GM19452 (cell line): ENCODE measurements at regions not wholly inside any gene's neighbourhood (a gene's known extent, or its start where the extent isn't known, plus 50 kb on each side); places are given as distances from the start of the nearest gene placed in this dataset.

Experiments used
- ATAC-seq: cut with Tn5 transposase; IDR thresholded peaks from one replicate; pipeline ENCODE4 v1.9.1; 2021; ENCODE audit not compliant: unreplicated experiment

DNA sequence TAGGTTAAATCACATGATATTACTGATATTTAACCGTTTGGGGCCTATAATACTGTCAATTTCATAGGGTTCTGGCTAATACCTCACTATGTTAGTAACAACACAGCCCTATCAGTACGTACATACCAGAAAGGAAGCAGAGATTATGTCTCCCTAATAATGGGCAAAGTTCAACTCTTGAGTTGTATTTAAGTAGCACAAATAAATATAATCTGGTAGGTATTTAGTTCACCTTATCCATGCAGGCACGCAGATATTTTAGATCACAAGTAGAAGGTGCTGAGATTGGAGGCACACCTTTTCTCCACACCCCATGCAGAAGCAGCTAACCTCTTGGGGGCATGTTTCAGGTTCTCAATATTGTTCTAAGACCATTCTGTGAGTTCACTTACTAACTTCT, 118.9 kb downstream of the IRS1 start:
- ATAC-seq, result no peak

DNA sequence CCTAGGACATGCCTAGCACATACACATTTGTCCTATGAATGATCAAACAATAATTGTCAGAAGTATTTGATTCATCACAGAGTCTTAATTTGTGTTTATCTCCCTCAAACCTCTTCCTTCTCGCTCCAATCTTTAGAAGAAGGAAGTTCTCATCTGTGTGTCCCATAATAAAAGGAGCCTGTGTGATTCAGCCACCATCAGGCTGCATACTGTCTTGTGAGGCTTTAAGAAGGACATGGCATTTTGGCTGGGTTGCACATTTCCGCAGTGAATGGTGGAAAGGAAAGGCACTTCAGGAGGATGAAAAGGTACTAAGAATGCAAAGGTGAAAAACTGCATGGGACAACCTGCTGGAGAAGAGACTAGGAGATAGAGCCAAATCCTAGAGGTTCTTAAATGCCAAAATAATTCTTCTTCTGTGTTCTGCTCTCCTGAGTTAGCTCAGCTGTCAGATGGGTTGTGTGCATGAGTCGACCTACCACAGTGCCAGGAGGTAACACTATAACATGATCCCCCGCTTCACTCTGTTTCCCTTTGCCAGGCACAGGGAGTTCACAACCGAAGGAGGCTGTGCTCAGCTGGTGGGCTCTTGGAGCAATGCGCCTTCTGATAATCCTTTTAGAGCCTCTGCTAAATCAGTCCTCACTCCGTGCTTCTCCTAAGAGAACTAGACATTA, 120.1 kb downstream of the IRS1 start:
- no peak for ATAC-seq

DNA sequence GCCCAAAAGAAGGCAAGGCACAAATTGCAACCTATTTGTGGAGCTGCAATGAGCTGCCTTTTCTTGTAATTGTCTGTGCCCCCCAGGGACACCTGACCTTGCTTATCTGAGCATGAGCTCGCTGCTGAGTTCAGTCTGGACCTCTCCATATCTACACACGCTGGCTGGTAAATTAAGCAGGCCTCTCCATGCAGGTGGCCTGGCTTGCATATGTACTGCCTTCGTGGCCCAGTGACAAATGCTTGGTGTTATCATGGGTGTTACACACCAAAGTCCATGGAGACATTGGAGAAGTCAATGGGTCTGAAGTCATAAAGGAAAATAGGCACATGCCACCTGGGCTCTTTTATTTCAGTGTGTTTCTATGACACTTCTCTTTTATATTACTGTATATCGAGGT, 121.2 kb downstream of the IRS1 start:
- ATAC-seq, result no peak

DNA sequence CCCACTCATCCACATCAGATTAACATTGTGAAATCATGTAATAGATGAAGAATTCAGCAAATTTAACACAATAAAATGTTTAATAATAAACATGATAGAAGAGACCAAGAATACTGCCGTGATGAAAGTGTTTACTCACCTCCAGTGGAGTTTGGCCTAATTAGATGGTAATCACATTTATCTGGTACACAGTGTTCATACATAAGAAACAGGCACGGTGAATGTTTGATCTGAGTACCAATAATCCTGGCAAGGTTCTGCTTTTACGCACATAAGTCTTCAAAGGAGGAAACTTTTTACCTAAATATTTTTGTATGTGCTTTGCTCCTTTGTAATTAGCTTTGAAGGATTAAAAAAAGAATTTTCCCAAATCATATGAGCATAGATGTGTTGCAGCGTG, 122.5 kb downstream of the IRS1 start:
- no peak for ATAC-seq

DNA sequence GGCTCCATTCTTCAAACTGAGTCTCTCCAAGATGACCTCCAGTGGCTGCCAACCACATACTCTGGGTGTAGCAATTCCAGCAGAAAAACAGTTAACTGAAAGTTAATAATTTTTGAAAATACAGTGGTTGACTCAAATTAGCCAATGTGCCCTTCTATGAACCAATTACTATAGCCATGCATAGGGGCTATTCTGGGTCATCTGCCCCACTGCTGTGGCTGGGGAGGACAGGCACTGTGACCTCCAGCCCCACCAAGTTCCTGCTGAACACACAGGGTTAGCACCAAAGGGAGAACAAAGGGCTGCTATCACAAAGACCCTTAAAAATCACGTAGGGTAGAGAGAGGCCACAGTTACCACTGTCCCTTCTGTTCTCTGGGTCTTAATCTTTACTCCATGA, 123.0 kb downstream of the IRS1 start:
- ATAC-seq, result no peak

DNA sequence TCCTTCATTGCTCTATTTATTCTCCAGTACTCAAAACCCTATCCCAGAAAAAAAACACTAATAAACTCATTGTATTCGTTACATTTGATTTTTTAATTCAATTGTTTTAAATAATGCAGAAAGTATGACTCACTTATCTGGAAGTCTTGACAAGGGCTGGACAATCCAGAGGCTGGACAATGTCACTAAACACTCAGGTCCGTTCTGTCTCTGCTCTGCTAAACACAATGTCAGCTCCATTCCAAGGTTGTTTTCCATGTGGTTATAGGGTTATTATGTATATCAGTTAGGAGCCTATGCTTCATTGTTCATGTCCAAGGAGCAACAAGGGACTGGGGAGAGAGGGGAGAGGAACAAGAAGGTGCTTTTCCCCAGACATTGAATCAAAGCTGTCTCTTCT, 125.5 kb downstream of the IRS1 start:
- ATAC-seq, result no peak

DNA sequence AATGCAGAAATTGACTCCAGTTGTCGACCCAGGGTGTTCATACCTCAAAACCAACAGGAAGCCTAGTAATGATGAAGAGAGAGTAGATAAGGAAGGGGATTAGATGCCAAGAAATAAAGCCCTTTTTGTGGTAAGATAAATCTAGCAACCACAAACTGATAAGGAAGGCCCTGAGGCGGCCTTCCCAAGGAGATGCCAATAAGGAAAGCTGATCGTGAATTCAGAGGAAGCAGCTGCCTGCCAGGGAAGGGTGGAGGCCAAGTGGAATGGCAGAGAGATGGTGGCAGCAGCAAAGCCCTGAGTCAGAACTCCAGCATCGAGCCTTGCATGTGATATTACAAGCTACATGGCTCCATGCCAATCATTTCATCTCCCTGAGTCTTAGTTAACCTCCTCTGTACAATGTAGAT, 126.3 kb downstream of the IRS1 start:
- no peak for ATAC-seq

DNA sequence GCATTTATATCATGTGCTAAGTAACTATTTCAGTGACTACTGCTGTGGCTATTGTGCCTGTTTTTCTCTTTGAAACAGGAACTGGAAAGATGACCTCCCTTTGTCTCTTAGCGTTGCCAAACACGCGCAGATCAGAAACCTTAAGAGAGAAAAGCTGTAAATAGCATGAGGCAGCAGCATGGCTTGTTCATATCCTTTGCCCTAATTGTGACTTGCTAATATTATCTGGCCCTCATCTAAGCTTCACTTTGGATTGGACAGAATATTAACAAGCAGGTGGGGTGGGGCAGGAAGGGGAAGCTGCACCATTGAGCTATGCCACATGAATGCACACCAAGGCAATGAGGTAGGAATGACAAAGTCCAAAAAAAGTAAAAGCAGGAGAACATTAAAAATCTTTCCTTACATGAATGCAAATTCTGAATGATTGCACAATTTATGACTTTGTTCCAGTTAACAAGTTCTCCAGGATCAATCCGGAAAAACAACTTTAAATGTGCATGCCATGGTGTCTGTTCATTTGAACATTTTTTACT, 128.4 kb downstream of the IRS1 start:
- no peak for ATAC-seq

DNA sequence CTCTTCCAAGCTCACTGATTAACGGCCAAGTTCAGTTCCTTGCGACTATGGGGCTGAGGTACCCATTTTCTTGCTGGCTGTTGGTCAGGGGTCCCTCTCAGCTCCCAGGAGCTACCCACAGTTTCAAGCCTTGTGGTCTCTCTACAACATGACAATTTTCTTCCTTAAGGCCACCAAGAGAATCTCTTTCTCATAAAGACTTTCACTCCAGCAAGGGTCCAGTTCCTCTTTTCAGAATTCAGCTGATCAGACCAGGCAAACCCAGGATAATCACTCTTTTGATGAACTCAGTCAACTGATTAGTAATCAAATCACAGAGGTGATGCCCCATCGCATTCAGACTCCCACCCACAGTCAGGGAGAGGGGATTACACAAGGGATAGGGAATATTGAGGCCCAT, 129.7 kb downstream of the IRS1 start:
- peak; percentile 81 for ATAC-seq

DNA sequence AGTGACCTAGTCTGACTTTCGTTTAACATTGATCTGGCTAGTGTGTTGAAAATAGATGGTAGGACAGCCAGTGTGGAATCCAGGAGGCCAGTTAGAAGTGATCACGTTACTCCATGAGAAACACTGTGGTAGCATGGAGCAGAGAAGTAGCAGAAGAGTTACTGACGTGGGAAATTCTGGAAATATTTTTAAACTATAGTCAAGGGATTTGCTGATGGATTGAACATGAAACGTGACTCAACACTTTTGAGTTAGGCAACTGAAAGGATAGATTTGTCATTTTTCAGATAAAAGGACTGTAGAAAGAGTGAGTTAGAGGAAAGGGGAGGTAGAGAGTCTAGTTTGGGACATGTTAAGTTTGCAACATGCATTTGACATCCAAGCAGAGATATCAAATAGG, 130.4 kb downstream of the IRS1 start:
- ATAC-seq, result no peak

DNA sequence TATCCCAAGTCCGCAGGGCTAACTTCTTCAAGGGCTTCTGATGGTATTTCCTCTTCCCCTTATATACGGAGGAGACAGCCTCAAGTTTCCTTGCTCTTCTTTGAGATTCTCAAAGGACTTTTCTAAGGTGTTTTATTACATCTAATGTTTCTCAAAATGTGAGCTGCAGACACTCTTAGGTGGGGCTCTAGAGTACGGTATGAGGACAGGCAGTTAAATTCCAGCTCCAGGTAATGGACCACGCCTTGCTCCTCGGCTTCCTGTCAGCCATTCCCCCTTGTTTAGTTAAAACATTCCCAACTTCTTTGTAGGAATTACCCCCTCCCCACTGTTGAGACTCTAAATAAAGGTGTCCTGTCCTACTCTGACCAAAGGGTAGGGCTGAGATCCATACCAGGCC, 131.9 kb downstream of the IRS1 start:
- no peak for ATAC-seq

DNA sequence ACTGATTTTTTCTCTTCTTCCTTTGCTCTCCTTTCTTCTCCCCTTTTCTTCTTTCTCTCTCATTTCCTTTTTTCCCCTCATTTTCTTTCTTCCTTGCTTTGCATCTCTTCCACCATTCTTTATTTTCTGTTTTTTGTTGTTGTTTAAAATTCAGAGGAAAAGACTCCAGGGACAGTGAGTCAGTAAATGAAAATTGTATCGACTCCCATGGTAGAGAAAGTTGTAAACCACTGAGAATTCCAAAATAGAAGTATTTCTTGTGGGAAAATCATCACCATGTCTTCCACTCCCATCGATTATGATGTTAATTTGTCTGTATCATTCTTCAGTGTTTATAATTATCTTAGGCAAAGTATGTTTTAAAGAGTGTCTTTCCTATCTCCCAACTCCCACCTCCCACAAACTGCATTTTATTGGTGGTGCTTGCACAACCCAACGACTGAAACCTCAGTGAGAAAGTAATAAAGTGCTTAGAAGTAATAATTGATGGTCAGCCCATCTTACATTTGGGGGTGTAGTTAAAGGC, 134.3 kb downstream of the IRS1 start:
- ATAC-seq, result no peak

DNA sequence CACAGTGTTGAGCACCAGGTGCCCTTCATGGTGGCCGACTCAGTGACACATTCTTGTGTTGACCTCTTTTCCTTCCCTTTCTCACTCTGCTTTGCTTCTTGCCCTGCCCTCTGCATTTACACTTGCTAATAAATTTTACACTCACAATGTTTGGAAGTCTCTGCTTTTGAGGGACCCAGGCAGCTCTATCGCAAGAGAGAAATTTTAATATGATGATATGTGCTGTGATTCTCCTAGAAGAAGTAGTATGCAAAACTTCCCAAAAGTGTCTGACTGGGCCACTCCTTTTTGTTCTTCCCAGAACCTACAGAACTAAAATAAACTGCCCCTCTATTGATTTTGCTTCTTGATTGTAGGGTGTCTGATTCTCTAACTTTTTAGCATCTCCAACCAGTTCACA, 135.0 kb downstream of the IRS1 start:
- ATAC-seq, result no peak

DNA sequence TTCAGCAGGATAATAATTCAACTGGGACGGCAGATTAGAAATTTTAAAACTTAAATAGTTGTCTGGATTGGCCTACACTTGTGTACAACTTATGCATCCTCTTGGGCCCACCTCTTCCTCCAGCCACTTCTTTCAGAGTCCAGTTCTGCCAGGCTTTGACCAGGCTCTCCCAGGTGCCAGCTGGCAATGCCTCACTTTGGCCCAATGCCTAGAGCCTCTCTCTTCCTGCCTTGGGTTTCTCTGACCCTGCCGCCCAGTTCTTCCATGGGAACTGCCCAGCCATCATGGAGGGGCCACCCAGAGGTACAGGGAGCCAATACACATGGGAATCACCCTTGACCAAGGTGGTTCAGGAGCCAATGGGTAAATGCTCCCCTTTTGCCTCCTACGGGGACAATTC, 135.5 kb downstream of the IRS1 start:
- ATAC-seq, result no peak

DNA sequence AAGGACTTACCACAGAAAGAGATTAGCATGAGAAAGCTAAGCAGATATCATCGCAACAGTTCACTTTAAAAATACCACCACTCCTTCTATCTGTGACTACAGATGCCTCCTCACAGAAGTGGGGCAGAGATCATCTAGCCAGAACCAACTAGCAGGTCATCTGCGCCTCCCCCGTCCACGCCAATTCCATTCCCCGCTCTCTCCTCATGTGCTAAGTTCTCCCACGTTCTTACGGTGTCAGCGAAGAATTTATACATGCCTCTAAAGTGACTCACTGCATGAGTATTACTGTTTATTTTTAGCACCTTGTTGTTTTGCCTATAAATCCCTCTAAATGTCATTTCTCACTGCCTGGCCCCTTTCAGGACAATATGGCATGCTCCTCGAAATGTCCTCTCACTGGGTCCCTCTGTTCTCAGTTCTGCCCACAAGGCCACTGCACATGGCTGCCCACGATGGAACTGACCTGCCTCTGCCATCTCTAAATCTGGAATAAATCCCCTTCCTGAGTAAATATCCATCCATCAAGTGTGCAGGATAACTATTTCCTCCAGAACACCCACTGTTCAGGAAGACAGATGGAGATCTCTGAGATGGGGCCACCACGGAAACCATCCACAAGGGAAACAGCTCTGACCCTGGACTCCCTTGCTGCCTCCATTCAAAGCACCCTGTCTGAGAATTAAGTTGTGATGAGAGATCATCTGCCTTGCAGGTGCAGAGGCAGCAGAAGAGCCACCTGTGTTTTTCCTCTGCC, 137.7 kb downstream of the IRS1 start:
- ATAC-seq, result no peak

DNA sequence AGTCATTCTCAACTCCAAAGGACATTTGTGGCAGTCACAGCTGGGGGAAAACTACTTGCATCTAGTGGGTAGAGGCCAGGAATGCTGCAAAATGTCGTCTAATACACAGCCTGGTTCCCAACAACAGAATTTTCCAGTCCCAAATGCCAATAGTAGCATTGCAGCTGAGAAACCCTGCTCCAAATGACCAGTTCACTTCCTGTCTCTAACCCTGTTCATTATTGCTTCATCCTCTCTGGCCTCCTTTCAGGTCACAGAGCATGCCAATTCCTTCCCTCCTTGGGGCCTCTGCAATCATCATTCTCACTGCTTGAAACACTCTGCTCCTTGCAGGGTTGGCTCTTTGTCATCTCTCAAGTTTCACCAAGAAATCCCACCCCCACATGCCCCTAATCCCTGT, 139.1 kb downstream of the IRS1 start:
- no peak for ATAC-seq

DNA sequence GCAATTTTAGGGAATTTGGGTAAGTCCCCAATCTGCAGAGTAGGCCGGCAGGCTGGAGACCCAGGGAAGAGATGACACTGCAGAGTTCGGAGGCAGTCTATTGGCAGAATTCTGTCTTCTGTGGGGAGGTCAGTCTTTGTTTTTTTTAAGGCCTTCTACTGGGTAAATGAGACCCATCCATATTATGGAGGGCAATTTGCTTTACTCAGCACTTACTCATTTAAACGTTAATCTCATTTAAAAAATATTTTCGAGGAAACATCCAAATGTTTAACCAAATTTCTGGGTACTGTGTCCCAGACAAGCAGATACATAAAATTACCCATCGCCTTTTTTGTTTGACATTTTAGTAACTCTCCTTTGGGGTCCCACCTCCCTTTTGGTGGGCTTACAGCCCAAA, 139.5 kb downstream of the IRS1 start:
- ATAC-seq, result no peak

DNA sequence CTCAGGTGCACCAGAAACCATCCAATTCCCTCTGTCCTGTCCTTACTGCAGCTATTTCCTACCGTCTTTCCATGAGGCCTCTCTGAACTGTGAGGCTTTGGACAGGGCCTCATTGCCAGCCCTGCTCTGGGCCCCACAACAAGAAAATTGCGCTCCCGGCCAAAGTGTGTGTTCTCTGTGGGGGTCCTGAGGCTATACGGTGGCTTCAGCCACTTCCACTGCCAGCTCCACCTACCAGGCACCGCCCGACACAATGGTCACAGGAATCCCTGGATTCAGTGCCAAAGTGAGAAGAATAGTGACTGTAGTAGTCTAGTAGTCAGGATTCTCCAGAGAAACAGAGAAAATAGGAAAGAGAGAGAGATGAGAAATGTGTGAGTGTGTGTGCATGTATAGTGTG, 140.2 kb downstream of the IRS1 start:
- ATAC-seq, result no peak

DNA sequence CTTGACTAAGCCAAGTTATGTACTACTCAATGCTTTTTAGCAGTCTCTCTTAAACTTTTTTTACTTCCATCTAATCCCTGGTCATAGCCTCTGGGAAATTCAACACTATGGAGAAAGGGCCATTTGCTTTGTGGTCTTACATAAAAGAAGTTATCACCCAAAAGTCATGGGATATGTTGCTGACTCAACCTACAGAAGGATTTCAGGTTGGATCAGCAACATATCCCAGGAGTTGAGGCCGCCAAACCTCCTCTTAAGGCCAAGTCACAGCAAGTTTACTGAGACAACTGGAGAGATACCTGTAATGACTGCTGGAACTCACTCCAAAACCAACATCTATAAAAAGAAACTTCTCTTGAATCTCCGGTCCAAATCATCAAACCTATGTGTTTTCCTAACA, 141.1 kb downstream of the IRS1 start:
- ATAC-seq, result no peak

DNA sequence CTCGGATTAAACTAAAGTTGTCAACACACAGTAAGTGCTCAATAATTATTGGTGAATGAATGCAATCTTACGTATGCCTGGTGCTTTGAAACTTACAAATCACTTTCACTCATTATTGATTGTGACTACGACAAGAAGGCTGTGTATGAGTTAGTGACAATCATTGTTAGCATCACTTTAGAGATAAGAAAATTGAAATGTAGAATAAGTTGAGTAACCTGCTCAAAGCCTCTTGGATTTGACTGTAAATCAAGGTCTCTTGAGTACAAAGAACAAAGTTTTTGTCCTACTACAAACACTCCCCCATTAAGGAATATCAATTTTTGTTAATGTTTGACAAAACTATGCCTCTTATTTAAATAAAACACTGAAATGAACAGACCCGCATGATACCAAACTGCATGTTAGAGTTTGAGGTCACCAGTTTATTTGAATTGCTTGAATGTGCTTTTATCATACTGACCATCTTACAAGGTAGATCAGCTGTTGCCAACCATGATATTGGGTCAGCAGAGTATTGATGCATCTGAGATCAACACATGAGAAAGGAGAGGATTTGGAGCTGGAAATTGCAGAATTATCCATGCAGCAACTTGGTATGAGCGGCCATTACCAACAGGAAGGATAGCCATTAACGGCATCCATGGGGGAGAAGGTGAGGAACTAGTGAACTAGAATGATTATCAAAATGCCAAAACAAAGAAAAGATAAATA, 142.1 kb downstream of the IRS1 start:
- no peak for ATAC-seq

DNA sequence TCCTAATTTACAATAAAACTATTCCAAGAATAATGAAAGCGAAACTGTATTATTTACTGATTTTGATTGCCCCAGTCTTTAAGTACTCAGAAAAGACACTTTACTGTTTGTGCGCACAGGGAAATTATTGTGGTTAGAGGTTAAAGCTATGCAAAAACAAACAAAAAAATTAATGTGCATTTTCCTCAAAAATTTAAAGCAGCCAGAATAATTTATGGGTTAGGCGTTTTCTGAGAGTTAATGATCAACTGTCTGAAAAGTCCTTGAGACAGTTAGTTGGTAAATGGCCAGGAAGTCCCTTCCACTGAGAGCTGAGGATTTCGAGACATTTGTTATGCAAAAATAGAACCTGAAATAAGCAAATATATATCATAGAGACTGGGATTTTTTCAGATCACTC, 143.3 kb downstream of the IRS1 start:
- no peak for ATAC-seq

DNA sequence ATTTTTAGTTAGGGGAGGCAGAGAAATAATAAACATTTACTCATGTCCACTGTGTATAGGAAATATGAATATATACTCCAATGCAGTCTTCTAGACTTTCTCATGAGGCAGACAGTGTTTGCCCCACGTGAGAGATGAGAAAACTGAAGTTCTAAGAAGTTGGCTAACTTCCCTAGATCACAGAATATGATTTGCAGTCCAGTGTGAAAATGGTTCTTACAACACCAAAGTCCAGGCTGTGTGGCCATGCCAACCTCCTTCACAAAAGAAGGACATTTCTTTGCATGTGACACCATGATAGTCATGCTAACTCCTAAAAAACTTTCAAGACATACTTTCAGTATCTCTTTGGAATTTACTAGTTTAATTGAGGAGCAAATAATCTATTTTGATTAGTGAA, 143.7 kb downstream of the IRS1 start:
- ATAC-seq, result no peak
